Endodermal cell (in vitro differentiated cells): ENCODE measurements at regions not wholly inside any gene's neighbourhood (a gene's known extent, or its start where the extent isn't known, plus 50 kb on each side); places are given as distances from the start of the nearest gene placed in this dataset.

ENCODE experiments used
- DNase-seq: peaks from one replicate; pipeline ENCODE4 v3.0.0-alpha.2; 2017
- H3K27ac ChIP-seq: 2 replicates; pipeline ENCODE4 v1.5.1; 2013; ENCODE audit warnings: mild to moderate bottlenecking, low read depth, low read length, moderate library complexity
- H3K27me3 ChIP-seq: 2 replicates; pipeline ENCODE4 v1.6.1; 2013; ENCODE audit warnings: mild to moderate bottlenecking, low read length, moderate library complexity; ENCODE audit not compliant: insufficient read depth, control insufficient read depth, poor library complexity, severe bottlenecking
- H3K36me3 ChIP-seq: 2 replicates; pipeline ENCODE4 v1.7.0; 2013; ENCODE audit warnings: mild to moderate bottlenecking, low read length, moderate library complexity; ENCODE audit not compliant: control insufficient read depth, insufficient read depth
- H3K4me1 ChIP-seq: one replicate; pipeline ENCODE4 v1.7.0; 2013; ENCODE audit warnings: low read length; ENCODE audit not compliant: control insufficient read depth, insufficient read depth
- H3K4me3 ChIP-seq: 2 replicates; pipeline ENCODE4 v1.5.1; 2013; ENCODE audit warnings: mild to moderate bottlenecking, low read length, moderate library complexity
- H3K9ac ChIP-seq: 2 replicates; pipeline ENCODE4 v1.6.1; 2013; ENCODE audit warnings: mild to moderate bottlenecking, low read length, moderate library complexity; ENCODE audit not compliant: poor library complexity, severe bottlenecking; ENCODE audit errors: extremely low read depth
- H3K9me3 ChIP-seq: 2 replicates; pipeline ENCODE4 v1.6.1; 2013; ENCODE audit warnings: mild to moderate bottlenecking, low read length, moderate library complexity; ENCODE audit not compliant: control insufficient read depth
- H3K27ac Mint-ChIP-seq: 2 replicates; pipeline ENCODE4 v1.8.0; 2020; ENCODE audit warnings: mixed read lengths
- H3K27me3 Mint-ChIP-seq: 2 replicates; pipeline ENCODE4 v1.8.0; 2021; ENCODE audit warnings: mild to moderate bottlenecking, mixed read lengths; ENCODE audit not compliant: insufficient read depth
- H3K36me3 Mint-ChIP-seq: 2 replicates; pipeline ENCODE4 v1.8.0; 2020; ENCODE audit warnings: low read depth, mixed read lengths
- H3K4me1 Mint-ChIP-seq: 2 replicates; pipeline ENCODE4 v1.8.0; 2020; ENCODE audit warnings: mixed read lengths
- H3K4me3 Mint-ChIP-seq: 2 replicates; pipeline ENCODE4 v1.8.0; 2020; ENCODE audit warnings: mild to moderate bottlenecking, moderate library complexity, mixed read lengths
- H3K9me3 Mint-ChIP-seq: 2 replicates; pipeline ENCODE4 v1.8.0; 2020; ENCODE audit warnings: mild to moderate bottlenecking, mixed read lengths
- WGBS, 2 experiments: methylation state at CpG; one replicate each; pipeline versions ENCODE4 v1.1.5 to v1.1.7; 2013; ENCODE audit warnings: missing lambda C conversion rate in 2 of 2, mixed read lengths in 1 of 2; ENCODE audit not compliant: insufficient coverage in 1 of 2, insufficient read length in 1 of 2; 5-methylcytosine and 5-hydroxymethylcytosine counted together
- TF ChIP-seq, protein P1 (sequence below): fragments of 200-600 bp; sonication (generic); conservative IDR thresholded peaks from 2 replicates; pipeline ENCODE4 v1.5.0; 2021; ENCODE audit warnings: antibody characterized with exemption, mild to moderate bottlenecking

DNA sequence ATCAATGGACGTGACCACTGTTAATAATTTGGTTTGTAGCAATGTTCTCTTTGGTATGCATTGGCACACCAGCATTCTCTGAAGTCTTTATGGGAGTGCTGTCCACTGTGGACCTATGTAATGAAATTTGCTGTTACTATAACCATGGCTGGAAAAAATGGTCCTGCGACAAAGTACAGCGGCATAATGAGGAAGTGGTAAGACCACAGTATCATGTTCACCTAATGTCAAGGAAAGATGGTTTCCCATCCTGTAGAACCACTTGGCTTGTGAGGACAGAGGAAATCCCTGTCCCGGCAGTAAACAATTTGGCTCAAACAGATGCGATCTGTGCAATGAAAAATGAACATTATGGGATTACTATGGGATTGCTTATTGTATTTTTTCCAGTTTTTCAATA, 173.9 kb upstream of the IVNS1ABP start:
- no peaks in the 10 kb centered on the region for H3K9me3 ChIP-seq
- TF ChIP-seq, protein P1, sequence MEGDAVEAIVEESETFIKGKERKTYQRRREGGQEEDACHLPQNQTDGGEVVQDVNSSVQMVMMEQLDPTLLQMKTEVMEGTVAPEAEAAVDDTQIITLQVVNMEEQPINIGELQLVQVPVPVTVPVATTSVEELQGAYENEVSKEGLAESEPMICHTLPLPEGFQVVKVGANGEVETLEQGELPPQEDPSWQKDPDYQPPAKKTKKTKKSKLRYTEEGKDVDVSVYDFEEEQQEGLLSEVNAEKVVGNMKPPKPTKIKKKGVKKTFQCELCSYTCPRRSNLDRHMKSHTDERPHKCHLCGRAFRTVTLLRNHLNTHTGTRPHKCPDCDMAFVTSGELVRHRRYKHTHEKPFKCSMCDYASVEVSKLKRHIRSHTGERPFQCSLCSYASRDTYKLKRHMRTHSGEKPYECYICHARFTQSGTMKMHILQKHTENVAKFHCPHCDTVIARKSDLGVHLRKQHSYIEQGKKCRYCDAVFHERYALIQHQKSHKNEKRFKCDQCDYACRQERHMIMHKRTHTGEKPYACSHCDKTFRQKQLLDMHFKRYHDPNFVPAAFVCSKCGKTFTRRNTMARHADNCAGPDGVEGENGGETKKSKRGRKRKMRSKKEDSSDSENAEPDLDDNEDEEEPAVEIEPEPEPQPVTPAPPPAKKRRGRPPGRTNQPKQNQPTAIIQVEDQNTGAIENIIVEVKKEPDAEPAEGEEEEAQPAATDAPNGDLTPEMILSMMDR, result no peak
- no peaks in the 10 kb centered on the region for H3K27me3 ChIP-seq
- WGBS, 2 experiments, result 95 to 100% methylated on average over 2 to 5 of the region's 5 CpGs
- Mint-ChIP-seq H3K27ac (no peak overlapping the region), H3K9me3 (no peaks in the 10 kb centered on the region), H3K4me3 (no peak overlapping the region), H3K27me3 (no peaks in the 10 kb centered on the region), H3K4me1 (peaks cover 16% of the 10 kb centered on the region), H3K36me3 (no peaks in the 10 kb centered on the region)
- no peak overlapping the region for H3K4me3 ChIP-seq
- no peaks in the 10 kb centered on the region for H3K4me1 ChIP-seq
- DNase-seq, result no peak
- no peak overlapping the region for H3K9ac ChIP-seq
- no peak overlapping the region for H3K27ac ChIP-seq
- no peaks in the 10 kb centered on the region for H3K36me3 ChIP-seq

DNA sequence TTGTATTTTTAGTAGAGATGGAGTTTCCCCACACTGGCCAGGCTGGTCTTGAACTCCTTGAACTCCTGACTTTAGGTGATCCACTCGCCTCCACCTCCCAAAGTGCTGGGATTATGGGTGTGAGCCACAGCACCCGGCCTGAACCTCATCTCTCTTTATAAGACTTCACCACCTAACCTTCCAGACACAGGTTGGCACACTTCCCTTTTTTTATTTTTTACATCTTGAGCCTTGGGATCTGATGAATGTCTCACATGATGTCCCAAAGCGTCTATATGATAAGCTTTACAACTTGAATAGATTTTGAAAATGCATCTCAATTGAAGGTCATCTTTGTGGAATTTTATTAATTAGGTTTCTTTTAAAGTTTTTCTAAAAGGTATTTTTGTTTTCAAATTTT, 172.4 kb upstream of the IVNS1ABP start:
- WGBS, 2 experiments, result 91 to 96% methylated on average over 2 to 3 of the region's 3 CpGs

DNA sequence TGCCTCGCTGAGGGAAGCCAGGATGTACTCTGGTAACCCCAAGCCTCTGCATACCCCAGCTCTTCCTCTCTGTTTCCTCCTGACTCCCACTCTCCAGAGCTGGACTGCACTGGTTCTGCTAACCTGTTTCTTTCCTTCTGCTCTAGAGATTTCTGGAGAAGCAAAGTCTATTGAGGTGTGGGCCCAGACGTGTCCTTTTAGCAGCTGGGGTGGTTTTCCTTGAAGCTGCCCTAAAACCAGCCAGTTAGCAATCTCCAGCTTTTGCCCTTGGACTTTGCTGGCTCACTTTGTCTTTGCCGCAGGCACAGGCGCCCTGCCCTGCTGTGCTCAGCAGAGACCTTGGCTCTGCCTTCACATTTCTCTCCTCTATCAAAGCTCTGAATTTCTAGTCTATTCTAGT, 171.8 kb upstream of the IVNS1ABP start:
- no peaks in the 10 kb centered on the region for H3K9me3 Mint-ChIP-seq
- Histone ChIP-seq H3K27ac (no peak overlapping the region), H3K4me3 (no peak overlapping the region), H3K9ac (no peak overlapping the region), H3K36me3 (no peaks in the 10 kb centered on the region), H3K9me3 (no peaks in the 10 kb centered on the region), H3K4me1 (no peaks in the 10 kb centered on the region), H3K27me3 (no peaks in the 10 kb centered on the region)
- H3K27ac Mint-ChIP-seq, result no peak overlapping the region
- peak; percentile 38 for DNase-seq
- no peak overlapping the region for H3K4me3 Mint-ChIP-seq
- H3K4me1 Mint-ChIP-seq, result peaks cover 19% of the 10 kb centered on the region
- WGBS, 2 experiments, result 88 to 89% methylated on average over 3 to 4 of the region's 4 CpGs
- TF ChIP-seq, protein P1, result no peak
- H3K36me3 Mint-ChIP-seq, result no peaks in the 10 kb centered on the region
- no peaks in the 10 kb centered on the region for H3K27me3 Mint-ChIP-seq

More for the DNA sequence above, 172.4 kb upstream of the IVNS1ABP start:
- Mint-ChIP-seq H3K9me3 (no peaks in the 10 kb centered on the region), H3K36me3 (no peaks in the 10 kb centered on the region), H3K4me1 (peaks cover 16% of the 10 kb centered on the region), H3K4me3 (no peak overlapping the region), H3K27ac (no peak overlapping the region), H3K27me3 (no peaks in the 10 kb centered on the region)
- Histone ChIP-seq H3K27ac (no peak overlapping the region), H3K4me3 (no peak overlapping the region), H3K4me1 (no peaks in the 10 kb centered on the region), H3K36me3 (no peaks in the 10 kb centered on the region), H3K9ac (no peak overlapping the region), H3K27me3 (no peaks in the 10 kb centered on the region), H3K9me3 (no peaks in the 10 kb centered on the region)
- DNase-seq, result no peak
- TF ChIP-seq, protein P1, result no peak
